SHP77 treated with DMSO at 0.1 percent for 48 hours (cell line): ENCODE measurements at regions not wholly inside any gene's neighbourhood (a gene's known extent, or its start where the extent isn't known, plus 50 kb on each side); places are given as distances from the start of the nearest gene placed in this dataset.
"Not testable (repeated sequence)": the region's sequence is repeated elsewhere in the genome, so short reads cannot be mapped to it uniquely, and the experiment has no call there.

Experiments used
- DNase-seq: peaks from one replicate; lab custom pipeline; 2025; lab: John Stamatoyannopoulos, UW

DNA sequence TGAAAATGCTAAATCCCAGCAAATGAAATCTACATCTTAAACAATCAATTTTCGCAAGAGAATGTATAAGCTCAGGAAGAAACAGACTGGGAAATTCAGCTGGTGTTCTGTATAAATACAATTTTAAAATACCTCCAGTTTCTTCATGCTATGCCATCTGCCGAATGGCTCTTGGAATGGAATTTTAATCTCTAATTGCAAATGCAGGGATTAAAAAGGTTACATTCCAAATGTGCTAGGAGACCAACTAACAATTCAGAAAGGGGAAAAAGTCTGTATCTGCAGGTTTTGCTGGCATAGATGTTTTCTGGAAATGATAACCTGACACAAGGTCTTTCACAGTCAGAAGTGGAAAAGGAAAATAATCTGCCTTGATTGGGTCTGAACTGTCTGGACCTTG is 379.7 kb downstream of the MAT2B start:
- no peak for DNase-seq

DNA sequence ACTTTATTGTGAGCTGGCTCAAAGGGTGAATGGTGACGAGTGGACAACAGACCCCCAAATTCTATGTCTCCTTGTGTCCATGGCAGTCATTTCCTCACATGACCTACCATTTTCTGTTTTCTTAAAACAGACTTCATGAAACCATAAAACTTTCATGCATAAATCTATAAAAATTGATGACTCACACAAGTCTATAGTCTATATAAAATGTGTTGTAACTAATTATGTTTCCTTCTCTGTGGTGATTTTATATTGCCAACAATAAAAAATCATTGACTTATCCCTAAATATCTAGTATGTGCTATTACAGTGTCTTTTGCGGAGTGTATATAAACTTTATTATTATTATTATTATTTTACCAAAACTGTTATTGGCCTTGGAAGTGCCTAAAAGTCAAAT is 382.4 kb downstream of the MAT2B start:
- no peak for DNase-seq

DNA sequence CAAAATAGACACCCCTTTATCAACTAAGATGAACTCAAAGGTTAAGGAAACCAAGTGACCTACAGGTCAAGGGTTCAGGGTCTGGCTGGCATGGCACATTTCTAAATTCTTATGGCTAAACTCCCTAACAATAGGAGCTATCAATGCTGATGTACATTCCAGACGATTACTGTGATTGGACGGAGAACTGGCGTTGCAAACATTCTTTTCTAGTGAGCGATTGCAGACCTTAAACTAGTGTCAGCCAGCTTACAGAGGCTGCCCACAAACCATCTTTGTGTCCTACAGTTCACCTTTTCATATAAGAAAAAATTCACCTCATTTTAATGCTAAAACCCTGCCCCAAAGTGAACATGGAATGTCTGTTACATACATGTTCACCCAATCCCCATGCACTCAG is 382.9 kb downstream of the MAT2B start:
- no peak for DNase-seq

DNA sequence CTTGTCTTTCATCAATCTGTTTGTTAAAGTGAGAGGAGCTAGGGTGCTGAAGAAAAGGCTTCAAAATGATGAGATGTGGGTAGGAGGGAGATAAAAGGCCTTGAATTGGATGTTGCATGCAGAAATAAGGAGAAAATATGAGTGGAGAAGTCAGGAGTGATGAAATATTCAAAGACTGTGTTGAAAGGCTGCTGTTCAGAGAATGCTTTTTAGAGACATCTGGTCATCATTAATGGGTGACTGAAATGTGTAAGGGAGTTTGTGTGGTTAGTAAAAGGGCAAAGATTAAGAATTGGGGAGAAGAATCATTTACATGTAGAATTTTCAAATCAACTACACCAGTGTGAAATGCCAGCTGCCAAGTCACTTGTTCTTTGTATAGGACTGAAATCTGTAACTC is 383.9 kb downstream of the MAT2B start:
- DNase-seq = no peak

DNA sequence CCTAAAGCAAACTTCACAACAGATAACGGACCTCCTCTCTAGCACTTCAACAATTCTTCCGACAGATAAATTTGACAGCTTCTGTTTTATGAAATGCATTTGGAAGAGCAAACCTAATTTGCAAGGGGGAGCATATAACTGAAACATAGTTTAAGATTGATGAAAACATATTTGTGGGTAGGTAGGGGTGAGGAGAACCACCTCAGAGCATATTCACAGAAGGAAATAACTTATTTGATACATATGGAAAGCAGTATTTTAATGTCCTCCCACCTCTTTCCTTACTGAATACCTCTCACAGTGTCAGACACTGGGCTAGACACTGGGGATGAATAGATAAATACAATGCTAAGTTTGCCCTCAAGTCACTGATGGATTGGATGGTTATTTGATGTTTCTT is 384.8 kb downstream of the MAT2B start:
- DNase-seq = no peak

DNA sequence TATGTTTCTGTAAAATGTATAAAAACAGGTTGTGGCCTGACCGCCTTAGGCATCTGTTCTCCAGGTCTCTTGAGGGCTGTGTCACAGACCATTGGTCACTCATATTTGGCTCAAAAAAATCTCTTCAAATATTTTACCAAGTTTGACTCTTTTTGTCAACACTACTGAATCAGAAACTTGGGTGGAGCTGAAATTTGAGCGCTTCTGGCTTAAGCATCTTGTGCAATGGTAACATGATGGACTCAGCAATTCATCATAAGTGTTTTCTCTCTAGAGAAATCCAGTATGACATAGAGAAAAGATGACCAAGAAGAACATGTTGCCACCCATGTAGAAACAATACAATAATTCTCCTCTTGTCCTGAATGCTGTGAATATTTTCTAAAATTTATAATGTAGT is 387.9 kb downstream of the MAT2B start:
- DNase-seq = no peak

DNA sequence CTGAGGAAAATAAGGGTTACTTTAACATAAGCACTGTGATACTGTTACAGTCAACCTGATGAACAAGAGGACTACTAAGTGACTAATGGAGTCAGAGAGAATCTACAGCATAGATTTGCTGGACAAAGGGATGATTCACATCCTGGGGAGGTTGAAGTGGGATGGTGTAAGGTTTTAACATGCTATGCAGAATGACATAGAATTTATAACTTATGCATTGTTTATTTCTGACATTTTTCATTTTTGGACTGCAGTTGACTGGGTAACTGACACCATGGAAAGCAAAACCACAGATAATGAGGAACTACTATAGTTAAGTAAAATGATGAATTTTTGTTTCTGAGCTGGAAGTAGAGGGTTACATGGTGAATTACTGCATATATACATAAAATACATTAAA is 389.2 kb downstream of the MAT2B start:
- no peak for DNase-seq

DNA sequence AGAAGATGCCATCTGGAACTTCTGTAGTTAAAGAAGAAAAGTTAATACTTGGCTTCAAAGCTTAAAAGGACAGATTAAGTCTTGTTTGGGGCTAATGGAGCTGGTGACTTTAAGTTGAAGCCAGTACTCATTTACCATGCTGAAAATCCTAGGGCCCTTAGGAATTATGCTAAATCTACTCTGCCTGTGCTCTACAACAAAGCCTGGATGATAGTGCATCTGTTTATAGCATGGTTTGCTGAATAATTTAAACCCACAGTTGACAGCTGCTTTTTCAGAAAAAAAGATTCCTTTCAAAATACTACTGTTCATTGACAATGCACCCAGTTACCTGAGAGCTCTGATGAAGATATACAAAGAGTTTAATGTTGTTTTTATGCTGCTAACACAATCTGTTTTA is 393.5 kb downstream of the MAT2B start:
- no peak for DNase-seq

DNA sequence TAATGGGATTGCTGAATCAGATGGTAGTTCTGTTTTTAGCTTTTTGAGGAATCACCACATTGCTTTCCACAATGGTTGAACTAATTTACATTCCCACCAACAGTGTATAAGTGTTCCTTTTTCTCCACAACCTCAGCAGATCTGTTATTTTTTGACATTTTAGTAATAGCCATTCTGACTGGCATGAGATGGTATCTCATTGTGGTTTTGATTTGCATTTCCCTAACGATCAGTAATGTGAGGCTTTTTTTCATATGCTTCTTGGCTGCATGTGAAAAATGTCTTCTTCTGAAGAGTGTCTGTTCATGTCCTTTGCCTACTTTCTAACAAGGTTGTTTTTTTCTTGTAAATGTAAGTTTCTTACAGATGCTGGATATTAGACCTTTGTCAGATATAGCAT is 402.4 kb downstream of the MAT2B start:
- DNase-seq = not testable (repeated sequence)

DNA sequence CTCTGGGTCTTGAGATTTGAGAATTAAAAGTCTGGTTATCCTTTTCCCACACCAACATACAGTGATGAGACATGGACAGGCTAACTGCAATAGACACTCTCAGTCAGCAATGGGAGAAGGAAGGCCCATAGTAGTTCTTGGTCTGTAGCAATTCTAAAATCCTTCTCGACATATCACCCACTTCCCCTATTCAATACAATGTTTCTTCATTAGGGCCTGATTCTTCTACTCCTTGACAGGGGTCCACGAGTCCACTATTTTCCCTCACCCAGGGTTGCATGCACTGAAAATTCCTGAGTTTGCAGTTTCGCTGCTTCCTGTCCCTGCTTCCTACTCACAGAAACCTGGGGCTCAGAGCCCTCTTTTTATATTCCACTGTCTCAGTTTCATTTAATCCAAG is 402.8 kb downstream of the MAT2B start:
- no peak for DNase-seq

DNA sequence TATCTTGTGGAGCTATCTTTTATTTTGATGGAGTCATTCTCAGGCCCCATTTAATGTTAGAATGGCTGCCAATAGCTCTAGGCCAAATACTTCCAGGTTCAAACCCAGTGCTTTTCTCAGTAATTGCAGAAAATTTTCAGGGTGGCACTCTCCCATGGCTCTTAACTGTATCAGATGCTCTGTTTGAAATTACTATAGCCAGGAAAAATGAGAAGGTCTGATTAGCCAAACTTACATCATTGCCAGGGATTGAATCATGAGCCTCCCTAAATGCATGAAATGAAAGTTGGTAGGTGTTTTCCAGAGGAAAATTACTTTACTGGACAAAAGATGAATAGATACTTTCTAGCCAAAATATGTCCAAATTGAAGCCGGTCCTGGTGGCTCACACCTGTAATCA is 404.8 kb downstream of the MAT2B start:
- no peak for DNase-seq

DNA sequence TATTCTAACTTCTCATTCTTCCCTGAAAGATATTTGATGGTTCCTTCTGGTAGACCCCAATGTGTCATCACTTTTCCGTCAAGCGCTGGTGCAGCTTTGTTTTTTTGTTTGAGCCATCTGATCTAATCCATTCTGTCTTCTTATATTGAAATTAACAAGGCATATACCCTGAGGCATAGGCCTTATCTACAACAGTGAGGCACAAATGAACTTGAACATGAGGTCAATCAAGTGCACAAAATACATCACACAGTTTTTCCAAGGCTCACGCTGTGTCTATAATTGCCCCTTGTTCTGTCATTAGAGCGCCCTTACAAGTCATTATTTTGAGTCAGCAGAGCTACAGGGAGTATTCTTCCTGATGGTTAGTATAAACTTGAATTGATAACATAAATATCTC is 406.6 kb downstream of the MAT2B start:
- DNase-seq = no peak

DNA sequence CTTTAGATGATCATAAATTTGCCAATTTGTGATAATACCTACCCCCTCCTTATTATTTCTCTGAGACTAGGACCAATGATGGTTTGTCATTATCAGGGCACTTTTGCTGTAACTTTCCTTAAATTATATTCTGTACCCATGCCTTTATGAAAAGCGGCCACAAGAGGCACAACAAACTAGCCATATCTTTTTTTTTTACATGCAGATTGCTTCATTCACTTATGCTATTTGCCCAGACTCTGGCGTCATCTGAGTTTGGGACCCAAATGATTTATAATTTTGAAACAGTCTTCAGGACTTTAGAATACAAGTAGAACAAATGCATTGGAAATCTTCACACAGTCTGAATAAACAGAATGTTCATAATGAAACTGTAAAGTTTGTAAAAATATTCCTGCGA is 408.1 kb downstream of the MAT2B start:
- no peak for DNase-seq

DNA sequence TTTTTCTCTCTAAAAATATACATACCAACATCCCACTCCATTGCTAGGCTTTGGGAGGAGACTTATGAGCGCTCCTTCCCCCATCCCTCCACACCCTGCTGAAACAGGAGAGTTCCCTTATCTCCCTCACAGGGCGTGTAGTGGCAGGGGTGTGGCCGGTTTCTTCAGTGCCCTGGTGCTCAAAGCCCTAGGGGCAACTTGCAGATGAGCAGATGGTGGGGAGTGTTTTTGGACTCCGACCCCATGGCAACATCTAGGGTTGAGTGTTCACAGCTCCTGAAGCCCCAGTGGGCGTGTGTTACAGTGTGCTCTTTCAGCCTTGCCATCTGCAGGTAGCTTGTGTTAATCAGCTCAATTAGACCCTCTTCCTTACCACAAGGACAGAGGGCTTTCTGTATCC is 409.5 kb downstream of the MAT2B start:
- no peak for DNase-seq

DNA sequence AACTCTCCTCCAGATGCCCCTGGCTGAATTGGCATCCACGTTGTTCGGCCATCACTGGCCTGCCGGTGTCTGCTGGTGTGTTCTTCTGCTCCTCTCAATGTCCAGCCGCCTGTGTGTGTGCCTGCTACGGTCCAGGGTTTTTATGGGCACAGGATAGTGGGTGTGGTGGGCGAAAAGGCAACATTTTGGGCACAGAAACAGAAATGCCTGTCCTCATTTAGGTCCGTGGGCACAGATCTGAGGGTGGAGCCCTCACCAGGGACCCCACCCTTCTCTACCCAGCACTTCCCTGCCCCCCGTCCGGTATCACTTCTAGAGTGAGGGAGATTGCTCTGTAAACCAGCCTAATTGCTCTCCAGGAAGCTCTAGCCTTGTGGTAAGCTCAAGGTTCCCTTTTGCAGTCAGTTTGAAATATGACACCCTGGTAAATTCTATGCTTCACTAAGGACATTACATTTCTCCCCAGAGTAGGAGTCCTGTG is 410.1 kb downstream of the MAT2B start:
- no peak for DNase-seq

DNA sequence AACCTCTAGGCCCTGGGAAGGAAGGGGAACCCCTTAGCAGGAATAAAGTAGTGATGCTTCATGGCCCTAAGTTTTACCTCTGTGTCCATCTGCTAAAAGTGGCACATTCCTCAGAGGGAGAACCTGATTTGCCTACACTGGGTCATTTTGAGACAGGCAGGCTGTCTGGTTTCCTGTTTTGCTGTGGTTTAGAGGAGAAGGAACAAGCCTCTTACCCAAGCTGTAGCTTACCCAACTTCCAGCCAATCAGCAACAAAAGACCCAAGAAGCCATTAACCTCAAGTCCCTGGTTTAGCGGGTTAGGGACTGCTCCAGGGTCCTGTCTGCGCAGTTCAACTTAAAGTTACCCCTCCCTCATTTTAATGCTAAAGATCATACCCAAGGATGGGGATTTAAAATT is 411.0 kb downstream of the MAT2B start:
- DNase-seq = no peak

DNA sequence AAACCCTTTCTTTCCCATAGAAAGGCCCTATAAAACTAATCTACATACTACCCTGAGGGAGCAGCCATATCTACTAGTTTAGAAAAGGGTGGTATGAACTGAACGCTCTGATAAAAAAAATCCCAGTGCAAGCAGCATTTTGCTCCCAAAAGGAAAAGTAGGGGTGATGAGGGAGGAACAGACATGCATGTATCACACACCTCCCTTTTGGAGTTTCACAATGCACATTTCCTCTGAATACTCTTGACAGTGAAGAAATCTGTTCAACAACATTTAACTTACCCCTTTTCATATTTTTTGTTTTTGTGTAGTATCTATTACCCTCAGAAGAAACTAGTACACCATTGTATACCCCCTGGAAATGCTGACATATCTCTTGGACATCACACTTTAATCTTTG is 411.4 kb downstream of the MAT2B start:
- no peak for DNase-seq

DNA sequence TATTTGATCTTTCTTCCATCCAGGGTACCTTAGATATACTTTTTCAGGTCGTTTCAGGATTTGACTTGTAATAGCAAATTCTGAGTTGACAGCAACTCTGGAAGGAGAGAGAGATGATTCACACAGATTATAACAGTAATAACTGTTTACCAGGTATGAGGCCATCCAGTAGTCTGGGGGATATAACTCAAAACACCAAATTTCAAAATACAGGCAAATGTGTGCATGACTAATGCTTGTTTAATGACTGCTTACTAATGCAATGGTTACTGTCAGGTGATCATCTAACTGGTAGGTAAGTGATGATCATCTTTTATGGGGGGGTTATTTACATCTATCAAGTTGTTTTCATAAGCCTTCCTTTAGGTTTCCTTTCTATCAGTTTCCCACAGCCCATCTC is 412.3 kb downstream of the MAT2B start:
- DNase-seq = no peak

DNA sequence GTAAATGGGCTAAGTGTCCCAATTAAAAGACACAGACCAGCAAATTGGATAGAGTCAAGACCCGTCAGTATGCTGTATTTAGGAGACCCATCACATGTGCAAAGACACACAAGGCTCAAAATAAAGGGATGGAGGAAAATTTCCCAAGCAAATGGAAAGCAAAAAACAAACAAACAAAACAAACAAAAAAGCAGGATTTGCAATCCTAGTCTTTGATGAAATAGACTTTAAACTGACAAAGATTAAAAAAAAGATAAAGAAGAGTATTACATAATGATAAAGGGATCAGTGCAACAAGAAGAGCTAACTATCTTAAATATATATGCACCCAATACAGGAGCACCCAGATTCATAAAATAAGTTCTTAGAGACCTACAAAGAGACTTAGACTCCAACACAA is 429.6 kb downstream of the MAT2B start:
- DNase-seq = not testable (repeated sequence)

DNA sequence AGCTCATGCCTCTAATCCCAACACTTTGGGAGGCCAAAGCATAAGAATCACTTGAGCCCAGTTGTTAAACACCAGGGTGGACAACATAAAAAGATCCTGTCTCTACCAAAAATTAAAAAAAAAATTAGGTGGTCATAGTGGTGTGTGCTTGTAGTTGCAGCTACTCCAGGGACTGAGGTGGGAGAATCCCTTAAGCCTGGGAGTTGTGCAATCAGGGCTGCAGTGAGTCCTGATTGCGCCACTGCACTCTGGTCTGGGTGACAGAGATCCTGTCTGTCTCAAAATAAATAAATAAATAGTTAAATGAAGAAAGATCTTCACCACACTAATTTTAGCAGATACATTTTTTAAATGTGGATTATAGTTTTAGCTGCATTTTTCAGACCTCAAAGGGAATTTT is 433.2 kb downstream of the MAT2B start:
- no peak for DNase-seq

DNA sequence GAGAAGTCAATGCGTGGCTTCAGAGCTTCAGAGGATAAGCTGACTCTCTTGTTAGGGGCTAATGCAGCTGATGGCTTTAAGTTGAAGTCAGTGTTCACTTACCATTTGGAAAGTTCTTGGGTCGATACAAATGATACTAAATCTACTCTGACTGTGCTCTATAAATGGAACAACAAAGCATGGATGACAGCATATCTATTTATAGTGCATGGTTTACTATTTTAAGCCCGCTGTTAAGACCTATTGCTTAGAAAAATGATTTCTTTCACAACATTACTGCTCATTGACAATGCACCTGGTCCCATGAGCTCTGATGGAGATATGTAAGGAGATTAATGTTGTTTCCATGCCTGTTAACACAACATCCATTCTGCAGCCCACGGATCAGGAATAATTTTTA is 435.7 kb downstream of the MAT2B start:
- DNase-seq = no peak

DNA sequence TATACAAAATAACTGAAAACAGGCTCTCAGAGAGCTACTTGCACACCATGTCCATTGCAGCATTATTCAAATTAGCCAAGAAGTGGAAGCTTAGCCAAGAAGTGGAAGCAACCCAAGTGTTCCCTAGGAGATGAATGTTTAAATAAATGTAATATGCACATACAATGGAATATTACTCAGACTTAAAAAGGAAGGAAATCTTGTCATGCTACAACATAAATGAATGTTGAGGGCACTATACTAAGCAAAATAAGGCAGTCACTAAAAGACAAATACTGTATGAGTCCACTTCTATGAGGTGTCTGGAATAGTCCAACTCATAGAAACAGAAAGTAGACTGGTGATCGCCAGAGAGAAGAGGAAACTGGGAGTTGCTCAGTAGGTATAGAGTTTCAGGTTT is 438.1 kb downstream of the MAT2B start:
- no peak for DNase-seq

DNA sequence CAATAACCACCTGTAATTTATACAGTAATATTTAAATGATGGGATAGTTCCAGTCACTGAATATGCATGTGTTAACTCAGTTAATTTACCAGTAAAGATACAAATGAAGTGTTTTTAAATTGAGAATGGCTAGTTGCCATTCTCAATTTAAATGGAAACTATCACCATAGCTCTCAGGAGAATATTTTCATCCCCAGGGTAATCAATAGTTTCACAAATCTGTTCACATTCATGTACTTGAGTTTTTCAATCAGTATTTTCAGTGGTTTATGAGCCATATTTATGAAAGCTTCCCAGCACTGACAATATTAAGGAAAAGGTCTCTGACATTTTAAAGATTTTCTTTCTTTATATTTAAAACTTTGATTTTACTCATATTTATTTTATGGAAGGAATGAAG is 439.3 kb downstream of the MAT2B start:
- DNase-seq = no peak

DNA sequence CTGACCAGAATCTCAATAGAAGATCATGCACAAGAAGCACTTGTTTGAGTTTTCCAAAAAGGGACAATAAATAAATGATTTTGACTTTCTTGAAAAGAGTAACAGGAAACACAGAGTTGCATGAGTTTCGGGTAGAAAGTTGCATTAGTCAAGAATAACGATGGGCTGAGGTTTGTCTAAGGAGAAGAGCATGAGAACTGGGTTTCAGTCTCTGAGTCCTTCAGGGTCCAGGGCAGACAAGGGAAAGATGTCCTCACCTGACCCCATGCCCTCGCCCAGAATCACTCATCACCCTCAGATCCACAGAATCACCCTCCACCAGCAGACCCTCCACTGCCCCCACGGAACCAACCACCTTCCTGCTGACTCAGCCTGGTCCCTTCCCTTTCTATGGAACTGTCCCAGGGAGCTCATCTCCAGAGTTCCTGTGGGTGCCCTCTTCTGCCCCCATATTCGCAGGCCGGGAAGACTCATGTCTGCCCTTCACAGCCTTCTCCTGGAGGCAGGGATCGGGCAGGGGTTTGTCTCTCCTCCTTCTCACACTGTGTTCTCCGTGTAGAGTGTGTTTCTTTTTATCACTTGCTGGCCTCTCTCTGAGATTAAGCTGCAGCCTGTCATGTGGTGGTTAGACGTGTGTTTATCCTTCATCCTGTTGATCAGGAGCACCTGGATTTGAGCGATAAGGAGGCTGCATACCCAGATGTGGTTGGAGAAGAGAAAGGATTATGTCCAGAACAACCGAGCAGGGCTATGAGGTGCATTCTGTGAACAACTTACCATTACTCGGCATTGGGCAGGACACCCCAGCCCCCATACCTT is 442.6 kb downstream of the MAT2B start:
- no peak for DNase-seq
